Adrenal gland (tissue), 9 donors: ENCODE measurements at regions not wholly inside any gene's neighbourhood (a gene's known extent, or its start where the extent isn't known, plus 50 kb on each side); places are given as distances from the start of the nearest gene placed in this dataset.

ENCODE experiments used
- DNase-seq, 7 donors: peaks; one replicate each; pipeline ENCODE4 v3.0.0-alpha.2; 2019 to 2020
- H3K27ac ChIP-seq, 5 donors: fragments of 200-600 bp; sonication (generic) in 4 of 5; 1 replicate in 3 of 5; 2 replicates in 2 of 5; pipeline versions ENCODE4 v1.5.1 to v1.8.0; 2016 to 2020; ENCODE audit warnings: mild to moderate bottlenecking in 1 of 5
- H3K27me3 ChIP-seq: fragments of 200-600 bp; 2 replicates; pipeline ENCODE4 v1.8.0; 2021
- H3K36me3 ChIP-seq, 2 donors: fragments of 200-600 bp; replicated peaks in 1 of 2; 1 replicate in 1 of 2; 2 replicates in 1 of 2; pipeline versions ENCODE4 v1.5.1 to v1.8.0; 2018 to 2022
- H3K4me1 ChIP-seq, 2 donors: fragments of 200-600 bp; replicated peaks in 1 of 2; 1 replicate in 1 of 2; 2 replicates in 1 of 2; pipeline versions ENCODE4 v1.5.1 to v1.8.0; 2018 to 2021
- H3K4me3 ChIP-seq, 4 donors: fragments of 200-600 bp; sonication (generic) in 3 of 4; one replicate each; pipeline ENCODE4 v1.5.1; 2016 to 2018
- H3K9me3 ChIP-seq, 3 donors: fragments of 200-600 bp; sonication (generic) in 1 of 3; replicated peaks in 1 of 3; 1 replicate in 2 of 3; 2 replicates in 1 of 3; pipeline versions ENCODE4 v1.5.1 to v1.8.0; 2016 to 2021
- POLR2A ChIP-seq, 2 donors: fragments of 450-650 bp; IDR thresholded peaks; one replicate each; pipeline ENCODE4 v1.6.1; 2017; ENCODE audit warnings: antibody characterized with exemption in 2 of 2, mild to moderate bottlenecking in 2 of 2, moderate library complexity in 1 of 2
- whole genome bisulfite sequencing, 4 donors: extraction: QIAGEN DNeasy Blood & Tissue Kit in 2 of 4; methylation state at CpG; one replicate each; pipeline versions ENCODE4 v1.1.5 to v1.1.7; 2013 to 2017; 5-methylcytosine and 5-hydroxymethylcytosine counted together
- intact Hi-C, 2 donors: fragments of 100-400 bp; cut with DNase I; formaldehyde crosslinking; loops; one replicate each; pipeline versions ENCODE4 v1.14.1 to v1.15.0; 2022 to 2023
- TF ChIP-seq, protein P1 (sequence below), 6 experiments: fragments of 450-650 bp in 4 of 6; fragments of 200-600 bp in 2 of 6; sonication (generic) in 1 of 6; IDR thresholded peaks; 1 replicate in 5 of 6; 2 replicates in 1 of 6; pipeline versions ENCODE4 v1.5.1 to v1.8.0; 2016 to 2021; ENCODE audit warnings: antibody characterized with exemption in 6 of 6, mild to moderate bottlenecking in 2 of 6, moderate library complexity in 1 of 6
- donor health status: healthy with polysubstance abuse.
- donor health status: Bipolar disorder and iron deficiency.
- donor health status: DM: yes; HTN: yes; CAD: no.
- donor health status: DM: no; HTN: no; CAD: no.
- donor health status: DM: no; HTN: no; CAD: no.

DNA sequence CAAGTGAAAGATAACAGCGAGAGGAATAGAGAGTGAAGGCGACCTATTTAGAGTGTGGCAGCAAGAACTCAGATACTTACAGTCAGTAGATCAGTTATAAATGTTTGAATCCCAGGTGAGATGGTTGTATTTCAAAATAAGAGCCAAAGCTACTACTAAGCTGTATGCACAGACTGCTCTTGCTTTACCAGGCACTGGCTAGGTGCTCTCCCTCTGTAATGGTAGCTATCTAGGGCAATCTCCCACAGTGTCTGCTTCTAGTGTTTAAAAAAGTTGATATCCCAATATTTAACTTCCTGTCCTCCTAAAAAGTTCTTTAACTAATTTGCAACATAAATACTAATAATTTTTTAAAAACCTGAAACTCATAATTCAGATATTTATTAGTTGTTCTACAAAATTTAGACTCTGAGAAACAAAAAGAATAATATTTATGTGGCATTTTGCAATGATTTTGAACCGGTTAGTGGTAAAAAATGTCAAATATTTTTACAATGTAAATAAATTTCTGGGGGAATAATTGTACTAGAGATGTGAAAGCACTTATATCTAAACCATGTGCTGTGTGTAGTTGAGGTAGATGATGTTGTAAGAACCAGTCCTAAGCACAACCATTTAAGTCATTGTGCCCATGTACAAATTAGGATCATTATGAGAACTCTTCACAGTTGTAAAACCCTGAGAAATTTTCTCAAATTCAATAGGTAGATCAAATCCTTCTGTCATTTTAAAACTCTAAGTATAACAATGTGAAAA, 349.3 kb upstream of the SEMA3D start:
- TF ChIP-seq POLR2A (IDR thresholded peaks at IDR 0.05), result no peak
- TF ChIP-seq, protein P1, sequence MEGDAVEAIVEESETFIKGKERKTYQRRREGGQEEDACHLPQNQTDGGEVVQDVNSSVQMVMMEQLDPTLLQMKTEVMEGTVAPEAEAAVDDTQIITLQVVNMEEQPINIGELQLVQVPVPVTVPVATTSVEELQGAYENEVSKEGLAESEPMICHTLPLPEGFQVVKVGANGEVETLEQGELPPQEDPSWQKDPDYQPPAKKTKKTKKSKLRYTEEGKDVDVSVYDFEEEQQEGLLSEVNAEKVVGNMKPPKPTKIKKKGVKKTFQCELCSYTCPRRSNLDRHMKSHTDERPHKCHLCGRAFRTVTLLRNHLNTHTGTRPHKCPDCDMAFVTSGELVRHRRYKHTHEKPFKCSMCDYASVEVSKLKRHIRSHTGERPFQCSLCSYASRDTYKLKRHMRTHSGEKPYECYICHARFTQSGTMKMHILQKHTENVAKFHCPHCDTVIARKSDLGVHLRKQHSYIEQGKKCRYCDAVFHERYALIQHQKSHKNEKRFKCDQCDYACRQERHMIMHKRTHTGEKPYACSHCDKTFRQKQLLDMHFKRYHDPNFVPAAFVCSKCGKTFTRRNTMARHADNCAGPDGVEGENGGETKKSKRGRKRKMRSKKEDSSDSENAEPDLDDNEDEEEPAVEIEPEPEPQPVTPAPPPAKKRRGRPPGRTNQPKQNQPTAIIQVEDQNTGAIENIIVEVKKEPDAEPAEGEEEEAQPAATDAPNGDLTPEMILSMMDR (IDR thresholded peaks at IDR 0.05), result no peak
- Histone ChIP-seq H3K27me3 (no peaks in the 10 kb centered on the region), H3K4me1 (no peaks in the 10 kb centered on the region), H3K27ac (no peak overlapping the region), H3K9me3 (no peaks in the 10 kb centered on the region), H3K36me3 (no peaks in the 10 kb centered on the region), H3K4me3 (no peak overlapping the region)
- 81 to 87% (median 84%) methylated on average over 3 of the region's 3 CpGs for WGBS, 4 donors
- intact Hi-C loops, result no loop called here
- no peak for DNase-seq

DNA sequence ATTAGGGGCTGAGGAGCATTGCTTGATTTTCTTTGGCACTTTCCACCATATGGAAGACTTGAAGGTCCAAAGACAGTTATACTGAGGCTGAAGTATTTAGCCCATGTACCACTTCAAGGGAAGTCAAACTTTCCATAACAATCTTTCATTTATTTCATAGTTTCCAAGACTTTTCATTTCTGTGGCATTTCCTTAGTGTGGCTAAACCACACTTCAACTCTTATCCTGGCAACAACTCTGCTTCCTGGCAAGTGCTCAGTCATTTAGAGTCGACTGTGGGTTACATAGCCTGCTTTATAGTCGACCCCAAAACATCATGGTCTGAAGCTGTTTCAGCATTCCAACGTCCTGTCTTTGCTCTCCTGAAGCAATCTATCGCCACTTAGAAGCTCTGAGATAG, 343.0 kb upstream of the SEMA3D start:
- intact Hi-C loops, result no loop called here
- Histone ChIP-seq H3K27me3 (no peaks in the 10 kb centered on the region), H3K4me3 (no peak overlapping the region), H3K27ac (no peak overlapping the region), H3K4me1 (no peaks in the 10 kb centered on the region), H3K9me3 (no peaks in the 10 kb centered on the region), H3K36me3 (no peaks in the 10 kb centered on the region)
- no peak for DNase-seq
- TF ChIP-seq, protein P1 (IDR thresholded peaks at IDR 0.05), result no peak
- no peak for TF ChIP-seq POLR2A (IDR thresholded peaks at IDR 0.05)
- WGBS, 4 donors, result 50 to 67% (median 59%) methylated on average over 4 of the region's 4 CpGs

DNA sequence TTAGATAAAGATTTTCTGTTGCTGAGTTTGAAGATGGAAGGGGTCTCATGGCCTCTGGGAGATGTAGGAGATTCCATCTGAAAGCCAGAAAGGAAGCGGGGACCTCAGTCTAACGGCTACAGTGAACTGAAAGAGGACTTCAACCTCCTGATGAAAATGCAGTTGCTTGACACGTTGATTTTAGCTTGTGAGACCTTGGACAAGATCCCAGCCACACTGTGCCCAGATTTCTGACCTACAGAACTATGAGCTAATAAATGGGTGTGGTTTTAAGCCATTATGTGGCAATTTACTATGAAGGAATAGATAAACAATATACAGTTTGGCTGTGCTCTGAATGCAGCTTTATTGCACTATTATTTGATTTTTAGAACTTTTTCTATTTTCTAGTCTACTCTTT, 342.3 kb upstream of the SEMA3D start:
- TF ChIP-seq, protein P1 (IDR thresholded peaks at IDR 0.05), result no peak
- TF ChIP-seq POLR2A (IDR thresholded peaks at IDR 0.05), result no peak
- peak; percentile 37 to 73 (median 51) for DNase-seq
- no peak overlapping the region for H3K4me3 ChIP-seq
- no peaks in the 10 kb centered on the region for H3K9me3 ChIP-seq
- intact Hi-C loops, result no loop called here
- WGBS, 4 donors, result 43 to 50% (median 48%) methylated on average over 3 of the region's 3 CpGs
- no peaks in the 10 kb centered on the region for H3K27me3 ChIP-seq
- H3K36me3 ChIP-seq, result no peaks in the 10 kb centered on the region
- H3K27ac ChIP-seq, result no peak overlapping the region
- H3K4me1 ChIP-seq, result no peaks in the 10 kb centered on the region

DNA sequence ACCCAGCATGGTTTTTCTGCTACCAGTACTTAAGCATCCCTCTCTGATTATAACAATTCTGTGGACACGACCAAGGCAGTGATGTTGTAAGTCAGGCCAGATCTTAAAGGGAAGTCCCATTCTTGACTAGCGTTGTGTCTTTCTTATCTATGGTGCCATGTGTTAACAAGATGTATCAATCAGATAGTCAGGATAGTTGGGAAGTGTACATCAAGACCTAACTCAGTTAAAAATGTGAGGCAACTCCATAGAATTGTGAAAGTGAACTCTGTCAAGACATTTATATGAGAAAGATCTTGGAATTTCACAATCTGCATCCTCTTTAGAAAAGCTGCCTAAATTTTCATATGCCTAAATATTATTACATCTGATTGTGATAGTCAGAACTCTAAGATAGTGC, 341.7 kb upstream of the SEMA3D start:
- H3K4me1 ChIP-seq, result no peaks in the 10 kb centered on the region
- no peak for TF ChIP-seq POLR2A (IDR thresholded peaks at IDR 0.05)
- intact Hi-C loops, result no loop called here
- H3K36me3 ChIP-seq, result no peaks in the 10 kb centered on the region
- H3K4me3 ChIP-seq, result no peak overlapping the region
- H3K27ac ChIP-seq, result no peak overlapping the region
- no peaks in the 10 kb centered on the region for H3K9me3 ChIP-seq
- WGBS, 4 donors, result 68 to 89% (median 84%) methylated on average over 2 of the region's 2 CpGs
- DNase-seq, result no peak
- H3K27me3 ChIP-seq, result no peaks in the 10 kb centered on the region

DNA sequence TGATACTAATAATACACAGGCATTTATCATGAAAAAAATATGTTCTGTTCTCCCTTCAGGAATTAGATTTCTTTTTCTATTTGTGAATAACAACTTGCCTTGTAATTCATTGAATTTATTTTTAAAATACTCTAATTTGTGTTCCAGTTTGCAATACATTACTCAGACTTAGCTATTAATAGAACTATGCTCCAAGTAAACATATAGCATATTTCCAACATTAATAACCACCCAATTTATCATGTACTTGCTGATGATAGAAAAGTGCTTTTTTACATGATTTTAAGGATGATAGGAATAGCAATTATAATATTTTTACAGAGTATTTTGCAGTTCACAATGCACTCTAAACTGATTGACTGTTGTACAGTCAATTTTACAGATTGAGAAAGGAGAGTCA, 338.8 kb upstream of the SEMA3D start:
- H3K27me3 ChIP-seq, result no peaks in the 10 kb centered on the region
- H3K36me3 ChIP-seq, result no peaks in the 10 kb centered on the region
- no peaks in the 10 kb centered on the region for H3K4me1 ChIP-seq
- no peaks in the 10 kb centered on the region for H3K9me3 ChIP-seq
- H3K27ac ChIP-seq, result no peak overlapping the region
- no peak overlapping the region for H3K4me3 ChIP-seq
- intact Hi-C loops, result no loop called here
- DNase-seq, result no peak
- no peak for TF ChIP-seq POLR2A (IDR thresholded peaks at IDR 0.05)
